B cell (primary cell): ENCODE measurements at regions not wholly inside any gene's neighbourhood (a gene's known extent, or its start where the extent isn't known, plus 50 kb on each side); places are given as distances from the start of the nearest gene placed in this dataset.

Experiments used
- CTCF ChIP-seq: fragments of 200-600 bp; IDR thresholded peaks from one replicate; pipeline ENCODE4 v1.8.0; 2022; ENCODE audit warnings: antibody characterized with exemption, mild to moderate bottlenecking
- EZH2 ChIP-seq: IDR thresholded peaks from 2 replicates; pipeline ENCODE4 v1.6.1; 2012; ENCODE audit warnings: borderline replicate concordance, low read depth, mild to moderate bottlenecking, moderate library complexity, low read length; ENCODE audit not compliant: insufficient read depth, poor library complexity, severe bottlenecking

DNA sequence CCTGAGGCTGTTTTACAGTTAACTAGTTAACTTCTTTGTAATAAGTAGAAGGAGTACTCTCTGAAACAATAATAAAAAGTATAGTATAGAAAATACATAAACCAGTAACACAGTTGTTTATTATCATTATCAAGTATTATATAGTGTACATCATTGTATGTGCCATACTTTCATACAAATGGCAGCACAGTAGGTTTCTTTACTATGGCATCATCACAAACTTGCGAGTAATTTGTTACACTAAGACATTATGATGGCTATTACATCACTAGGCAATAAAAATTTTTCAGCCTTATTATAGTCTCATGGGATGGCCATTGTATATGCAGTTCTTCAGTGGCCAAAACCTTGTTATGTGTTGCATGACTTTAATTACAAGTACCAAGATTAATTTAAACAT, 1376.5 kb upstream of the ADGRL2 start:
- TF ChIP-seq EZH2 (no peak), CTCF (no peak)
